Esophagus (tissue), 2 donors: ENCODE measurements at regions not wholly inside any gene's neighbourhood (a gene's known extent, or its start where the extent isn't known, plus 50 kb on each side); places are given as distances from the start of the nearest gene placed in this dataset.
A peak's percentile ranks its signal among the peaks of the same experiment; 100 is the strongest.
"Not testable (repeated sequence)": the region's sequence is repeated elsewhere in the genome, so short reads cannot be mapped to it uniquely, and the experiment has no call there.

Source experiments
- H3K27ac ChIP-seq, 2 donors: one replicate each; pipeline ENCODE4 v1.5.1; 2013; ENCODE audit warnings: low read depth in 2 of 2, mild to moderate bottlenecking in 2 of 2, inconsistent platforms in 1 of 2, low read length in 1 of 2, moderate library complexity in 1 of 2
- H3K27me3 ChIP-seq, 2 donors: one replicate each; pipeline ENCODE4 v1.6.1; 2013; ENCODE audit warnings: low read length in 2 of 2, control low read depth in 1 of 2, mild to moderate bottlenecking in 1 of 2; ENCODE audit not compliant: insufficient read depth in 2 of 2, control insufficient read depth in 1 of 2
- H3K36me3 ChIP-seq, 2 donors: one replicate each; pipeline ENCODE4 v1.6.1; 2013; ENCODE audit warnings: low read length in 1 of 2; ENCODE audit not compliant: control insufficient read depth in 2 of 2, insufficient read depth in 2 of 2
- H3K4me1 ChIP-seq, 2 donors: one replicate each; pipeline ENCODE4 v1.6.1; 2013; ENCODE audit warnings: low read length in 1 of 2; ENCODE audit not compliant: control insufficient read depth in 2 of 2, insufficient read depth in 2 of 2
- H3K4me3 ChIP-seq, 2 donors: one replicate each; pipeline ENCODE4 v1.5.1; 2013; ENCODE audit warnings: low read length in 2 of 2, mild to moderate bottlenecking in 2 of 2, low read depth in 1 of 2, moderate library complexity in 1 of 2
- H3K9me3 ChIP-seq, 2 donors: one replicate each; pipeline ENCODE4 v1.6.1; 2013; ENCODE audit warnings: mild to moderate bottlenecking in 2 of 2, low read depth in 1 of 2, low read length in 1 of 2, moderate library complexity in 1 of 2; ENCODE audit not compliant: control insufficient read depth in 2 of 2, insufficient read depth in 1 of 2
- WGBS, 2 donors: extraction: QIAGEN DNeasy Blood & Tissue Kit; methylation state at CpG; one replicate each; pipeline ENCODE4 v1.1.7; 2013; 5-methylcytosine and 5-hydroxymethylcytosine counted together
- donor health status: healthy with polysubstance abuse.
- donor health status: Bipolar disorder and iron deficiency.

- 74 to 80% methylated on average over 14 to 15 of the region's 16 CpGs for WGBS, 2 donors
- not testable (repeated sequence) for H3K9me3 ChIP-seq, H3K27ac ChIP-seq, H3K27me3 ChIP-seq, H3K4me1 ChIP-seq, H3K36me3 ChIP-seq, H3K4me3 ChIP-seq
These were observed 2226.0 kb upstream of the DEFB115 start for GRCh38 chr20:29031262-29031982.

DNA sequence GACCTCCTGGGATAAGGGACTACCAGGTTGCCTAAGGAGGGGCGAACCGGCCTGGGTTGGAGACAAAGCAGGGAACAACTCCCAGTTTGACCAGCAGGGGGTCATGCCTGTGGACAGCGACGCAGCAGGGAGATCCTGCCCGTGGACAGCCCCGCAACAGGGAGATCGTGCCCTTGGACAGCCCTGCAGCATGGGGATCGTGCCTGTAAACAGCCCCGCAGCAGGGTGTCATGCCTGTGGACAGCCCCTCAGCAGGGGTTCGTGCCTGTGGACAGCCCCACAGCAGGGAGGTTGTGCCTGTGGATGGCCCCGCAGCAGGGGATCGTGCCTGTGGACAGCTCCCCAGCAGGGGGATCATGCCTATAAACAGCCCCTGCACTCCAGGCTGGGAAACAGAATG is 2213.2 kb upstream of the DEFB115 start:
- not testable (repeated sequence) for H3K36me3 ChIP-seq, H3K27ac ChIP-seq, H3K4me3 ChIP-seq, H3K27me3 ChIP-seq, H3K4me1 ChIP-seq, H3K9me3 ChIP-seq
- WGBS, 2 donors: 71 to 79% methylated on average over 12 of the region's 12 CpGs

DNA sequence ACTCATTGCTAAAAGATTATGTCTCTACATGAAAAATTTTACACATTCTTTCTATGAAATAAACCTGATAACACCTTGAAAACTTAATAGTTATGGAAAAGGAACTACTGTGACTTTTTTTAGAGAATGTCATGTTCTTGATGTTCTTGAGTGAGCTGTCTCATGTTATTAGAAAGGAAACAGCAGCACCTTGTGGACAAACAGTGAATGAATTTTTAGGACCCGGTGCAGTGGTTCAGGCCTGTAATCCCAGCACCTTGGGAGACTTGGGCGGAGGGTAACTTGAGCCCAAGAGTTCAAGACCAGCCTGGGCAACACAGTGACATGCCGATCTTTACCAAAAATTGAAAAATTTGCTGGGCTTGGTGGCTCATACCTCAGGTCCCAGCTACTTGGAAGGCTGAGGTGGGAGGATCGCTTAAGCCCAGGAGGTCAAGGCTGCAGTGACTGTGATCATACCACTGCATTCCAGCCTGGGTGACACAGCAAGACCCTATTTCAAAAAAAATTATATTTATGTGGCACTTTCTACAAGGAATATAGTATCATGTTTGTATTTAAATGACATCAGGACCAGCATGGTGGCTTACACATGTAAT is 2207.4 kb upstream of the DEFB115 start:
- H3K4me1 ChIP-seq, H3K27me3 ChIP-seq, H3K36me3 ChIP-seq, H3K4me3 ChIP-seq, H3K9me3 ChIP-seq, H3K27ac ChIP-seq: not testable (repeated sequence)
- 61 to 62% methylated on average over 4 of the region's 4 CpGs for WGBS, 2 donors

- not testable (repeated sequence) for H3K9me3 ChIP-seq, H3K27me3 ChIP-seq, H3K36me3 ChIP-seq, H3K27ac ChIP-seq, H3K4me3 ChIP-seq, H3K4me1 ChIP-seq
- 30 to 32% methylated on average over 6 of the region's 6 CpGs for WGBS, 2 donors
These were observed 2199.5 kb upstream of the DEFB115 start for GRCh38 chr20:29057866-29058484.

GRCh38 chr20:29062451-29062850 is 2195.0 kb upstream of the DEFB115 start:
- 78 to 80% methylated on average over 11 of the region's 11 CpGs for WGBS, 2 donors
- not testable (repeated sequence) for H3K36me3 ChIP-seq, H3K9me3 ChIP-seq, H3K27ac ChIP-seq, H3K4me1 ChIP-seq, H3K27me3 ChIP-seq, H3K4me3 ChIP-seq

DNA sequence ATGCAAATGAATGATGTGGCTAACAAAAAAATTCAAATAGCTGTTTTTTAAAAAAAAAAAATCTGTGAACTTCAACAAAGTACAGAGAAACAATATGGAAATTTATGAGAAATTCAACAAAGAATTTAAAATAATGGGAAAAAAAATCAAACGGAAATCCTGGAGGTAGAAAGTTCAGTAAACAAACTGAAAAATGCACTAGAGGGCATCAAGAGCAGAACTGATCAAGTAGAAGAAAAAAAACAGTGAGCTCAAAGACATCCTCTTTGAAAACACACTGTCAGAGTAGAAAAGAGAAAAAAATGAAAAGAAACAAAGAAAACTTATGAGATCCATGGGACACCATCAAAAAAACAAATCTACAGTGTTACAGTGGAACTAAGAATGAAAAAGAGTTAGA is 2191.1 kb upstream of the DEFB115 start:
- not testable (repeated sequence) for H3K9me3 ChIP-seq, H3K4me3 ChIP-seq, H3K27ac ChIP-seq, H3K36me3 ChIP-seq, H3K4me1 ChIP-seq, H3K27me3 ChIP-seq
- 41 to 43% methylated on average over 1 of the region's 1 CpG for WGBS, 2 donors

- H3K4me1 ChIP-seq, H3K27me3 ChIP-seq, H3K4me3 ChIP-seq, H3K36me3 ChIP-seq, H3K9me3 ChIP-seq, H3K27ac ChIP-seq: not testable (repeated sequence)
- 75 to 76% methylated on average over 8 of the region's 8 CpGs for WGBS, 2 donors
These were observed 2183.8 kb upstream of the DEFB115 start for GRCh38 chr20:29073640-29074039.

DNA sequence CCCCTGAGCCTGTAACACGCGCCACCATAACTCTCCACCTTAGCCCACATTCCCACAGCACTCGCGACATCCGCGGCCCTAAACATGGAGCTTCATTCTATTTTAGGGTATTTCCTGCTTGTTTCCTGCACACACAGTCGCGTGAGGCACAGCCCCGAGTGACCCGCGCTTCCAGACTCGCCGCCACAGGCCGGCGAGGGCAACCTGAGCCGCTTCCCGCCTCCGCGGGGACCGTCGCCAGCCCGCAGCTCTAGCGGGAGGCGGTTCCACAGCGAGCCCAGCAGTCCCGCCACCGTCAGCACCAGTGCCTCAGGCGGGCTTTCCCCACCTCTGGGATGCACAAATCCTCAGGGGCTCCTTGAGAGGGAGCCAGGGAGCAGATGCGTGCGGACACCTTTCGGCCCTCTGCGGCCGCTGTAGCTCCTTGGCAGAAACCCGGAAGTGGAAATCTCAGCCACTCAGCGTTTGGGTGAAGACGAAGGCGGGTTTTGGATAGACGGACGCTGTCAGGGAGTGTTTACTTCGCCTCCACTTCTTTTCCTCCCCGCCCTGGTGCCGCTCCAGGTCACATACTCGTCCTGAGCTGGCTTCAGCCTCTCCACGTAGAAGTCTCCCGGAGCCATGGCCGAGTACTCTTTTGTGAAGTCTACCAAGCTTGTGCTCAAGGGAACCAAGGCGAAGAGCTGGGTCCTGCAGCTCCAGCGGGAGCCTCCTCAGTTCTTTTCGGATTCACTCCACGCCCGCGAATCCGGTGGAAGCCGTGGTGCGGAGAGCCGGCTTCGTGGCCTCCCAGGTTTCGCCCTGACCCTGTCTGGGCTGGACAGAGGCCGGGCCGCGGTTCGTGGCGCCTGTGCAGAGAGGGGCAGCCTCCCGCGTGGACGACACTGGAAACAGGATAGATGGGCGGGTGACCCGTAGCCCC is 2177.4 kb upstream of the DEFB115 start:
- Histone ChIP-seq H3K4me3 (peak overlapping the region; percentile 1 to 75), H3K36me3 (no peaks in the 10 kb centered on the region), H3K27me3 (no peaks in the 10 kb centered on the region), H3K27ac (peak overlapping the region in 1 of 2 donors; percentile 18), H3K9me3 (peaks cover 5 to 12% of the 10 kb centered on the region in 2 donors), H3K4me1 (no peaks in the 10 kb centered on the region)
- 37 to 44% methylated on average over 61 to 68 of the region's 68 CpGs for WGBS, 2 donors

DNA sequence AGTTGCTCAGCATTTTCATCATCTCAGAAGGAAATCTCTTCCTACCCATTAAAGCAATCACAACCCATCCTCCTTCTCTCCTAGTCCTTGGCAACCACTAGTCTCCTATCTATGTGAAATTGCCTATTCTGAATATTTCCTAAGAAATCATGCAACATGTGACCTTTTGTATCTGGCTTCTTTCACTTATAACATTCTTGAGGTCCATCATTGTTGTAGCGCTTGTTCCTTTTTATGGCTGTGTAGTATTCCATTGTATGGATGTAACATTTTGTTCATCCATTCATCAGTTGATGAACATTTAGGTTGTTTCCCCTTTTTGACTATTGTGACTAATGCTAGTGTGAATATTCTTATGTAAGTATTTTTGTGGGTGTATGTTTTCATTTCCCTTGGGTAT is 2175.8 kb upstream of the DEFB115 start:
- not testable (repeated sequence) for H3K4me3 ChIP-seq
- 56 to 81% methylated on average over 1 of the region's 1 CpG for WGBS, 2 donors

More for the DNA sequence above, 2175.8 kb upstream of the DEFB115 start:
- H3K27me3 ChIP-seq, H3K36me3 ChIP-seq, H3K4me1 ChIP-seq, H3K27ac ChIP-seq, H3K9me3 ChIP-seq: not testable (repeated sequence)
